DND-41 (cell line): ENCODE measurements at regions not wholly inside any gene's neighbourhood (a gene's known extent, or its start where the extent isn't known, plus 50 kb on each side); places are given as distances from the start of the nearest gene placed in this dataset.

Experiments
- ATAC-seq: fragments of 200-7000 bp; cut with Tn5 transposase; 3 replicates; pipeline ENCODE4 v1.9.1; 2021; ENCODE audit warnings: low read depth; ENCODE audit not compliant: insufficient read depth
- DNase-seq: peaks from one replicate; pipeline ENCODE4 v3.0.0-alpha.2; 2020
- H2AFZ ChIP-seq: 2 replicates; pipeline ENCODE4 v1.6.0; 2012; ENCODE audit warnings: low read depth, low read length
- H3K27ac ChIP-seq: 2 replicates; pipeline ENCODE4 v1.5.1; 2012; ENCODE audit warnings: low read length, inconsistent platforms
- H3K27me3 ChIP-seq: fragments of 200-600 bp; sonication (generic); 2 replicates; pipeline ENCODE4 v1.6.0; 2012; ENCODE audit warnings: low read length, mild to moderate bottlenecking, inconsistent platforms; ENCODE audit not compliant: insufficient read depth, poor library complexity
- H3K36me3 ChIP-seq: 2 replicates; pipeline ENCODE4 v1.5.1; 2012; ENCODE audit warnings: low read length, inconsistent platforms; ENCODE audit not compliant: insufficient read depth
- H3K4me1 ChIP-seq: 2 replicates; pipeline ENCODE4 v1.5.1; 2012; ENCODE audit warnings: mild to moderate bottlenecking, low read length; ENCODE audit not compliant: insufficient read depth
- H3K4me2 ChIP-seq: 2 replicates; pipeline ENCODE4 v1.6.0; 2012; ENCODE audit warnings: mild to moderate bottlenecking, moderate library complexity, low read length, inconsistent platforms; ENCODE audit not compliant: insufficient read depth
- H3K4me3 ChIP-seq, 2 experiments: fragments of 200-600 bp in 1 of 2; shearing (Covaris generic) in 1 of 2; 2 replicates each; pipeline ENCODE4 v1.5.1; 2012 to 2016; ENCODE audit warnings: inconsistent platforms in 2 of 2, low read length in 2 of 2, mild to moderate bottlenecking in 2 of 2, low read depth in 1 of 2, moderate library complexity in 1 of 2
- H3K79me2 ChIP-seq: 2 replicates; pipeline ENCODE4 v1.6.0; 2012; ENCODE audit warnings: low read length, inconsistent platforms; ENCODE audit not compliant: insufficient read depth
- H3K9ac ChIP-seq: 2 replicates; pipeline ENCODE4 v1.6.0; 2012; ENCODE audit warnings: low read depth, mild to moderate bottlenecking, inconsistent platforms, low read length, moderate library complexity
- H3K9me3 ChIP-seq: 2 replicates; pipeline ENCODE4 v1.5.1; 2012; ENCODE audit warnings: low read length, moderate library complexity, mild to moderate bottlenecking, inconsistent platforms; ENCODE audit not compliant: insufficient read depth, severe bottlenecking
- H4K20me1 ChIP-seq: 2 replicates; pipeline ENCODE4 v1.6.0; 2012; ENCODE audit warnings: low read length; ENCODE audit not compliant: insufficient read depth
- CTCF ChIP-seq: IDR thresholded peaks from 2 replicates; pipeline ENCODE4 v1.5.1; 2012; ENCODE audit warnings: borderline replicate concordance, low read length, moderate library complexity, mild to moderate bottlenecking; ENCODE audit not compliant: poor library complexity, severe bottlenecking; ENCODE audit errors: extremely low read depth
- EZH2 ChIP-seq: IDR thresholded peaks from 3 replicates; pipeline ENCODE4 v1.6.1; 2012; ENCODE audit warnings: borderline replicate concordance, low read depth, mild to moderate bottlenecking, moderate library complexity, low read length, inconsistent platforms; ENCODE audit not compliant: severe bottlenecking

- ATAC-seq: no peak
- no peak for DNase-seq
- H2AFZ ChIP-seq: no peak overlapping the region
- H3K9ac ChIP-seq: no peak overlapping the region
- H3K9me3 ChIP-seq: no peaks in the 10 kb centered on the region
- no peaks in the 10 kb centered on the region for H4K20me1 ChIP-seq
- no peak for TF ChIP-seq CTCF
- TF ChIP-seq EZH2: no peak
- H3K27ac ChIP-seq: no peak overlapping the region
- no peaks in the 10 kb centered on the region for H3K36me3 ChIP-seq
- H3K27me3 ChIP-seq: no peaks in the 10 kb centered on the region
- no peak overlapping the region for H3K4me2 ChIP-seq
- H3K4me1 ChIP-seq: no peaks in the 10 kb centered on the region
- no peak overlapping the region for H3K4me3 ChIP-seq
- no peaks in the 10 kb centered on the region for H3K79me2 ChIP-seq
Observed at GRCh38 chr2:126838716-126838985, 60.0 kb upstream of the TEX51 start.

- Histone ChIP-seq H4K20me1 (no peaks in the 10 kb centered on the region), H3K4me1 (no peaks in the 10 kb centered on the region), H2AFZ (no peak overlapping the region), H3K9me3 (no peaks in the 10 kb centered on the region), H3K36me3 (no peaks in the 10 kb centered on the region), H3K4me3 (no peak overlapping the region), H3K27ac (no peak overlapping the region), H3K4me2 (no peak overlapping the region), H3K9ac (no peak overlapping the region), H3K27me3 (no peaks in the 10 kb centered on the region), H3K79me2 (no peaks in the 10 kb centered on the region)
- ATAC-seq (no peak), DNase-seq (no peak)
- TF ChIP-seq CTCF (no peak), EZH2 (no peak)
Observed at GRCh38 chr2:126839796-126840195, 58.9 kb upstream of the TEX51 start.

GRCh38 chr2:126843081-126843480 lies 55.6 kb upstream of the TEX51 start:
- Histone ChIP-seq H3K4me1 (no peaks in the 10 kb centered on the region), H3K27ac (no peak overlapping the region), H3K4me3 (no peak overlapping the region), H3K36me3 (no peaks in the 10 kb centered on the region), H3K9me3 (no peaks in the 10 kb centered on the region), H2AFZ (no peak overlapping the region), H3K79me2 (no peaks in the 10 kb centered on the region), H3K9ac (no peak overlapping the region), H3K4me2 (no peak overlapping the region), H4K20me1 (no peaks in the 10 kb centered on the region), H3K27me3 (peaks cover 3% of the 10 kb centered on the region)
- TF ChIP-seq CTCF (no peak), EZH2 (no peak)
- no peak for DNase-seq
- ATAC-seq: no peak

GRCh38 chr2:126846241-126846640 lies 52.4 kb upstream of the TEX51 start:
- no peak overlapping the region for H3K27ac ChIP-seq
- H3K9ac ChIP-seq: no peak overlapping the region
- H3K4me3 ChIP-seq: no peak overlapping the region
- DNase-seq (no peak), ATAC-seq (no peak)
- no peaks in the 10 kb centered on the region for H3K79me2 ChIP-seq
- no peak overlapping the region for H2AFZ ChIP-seq
- TF ChIP-seq CTCF: no peak
- no peaks in the 10 kb centered on the region for H3K9me3 ChIP-seq
- no peaks in the 10 kb centered on the region for H3K36me3 ChIP-seq
- peaks cover 9% of the 10 kb centered on the region for H3K27me3 ChIP-seq
- H4K20me1 ChIP-seq: no peaks in the 10 kb centered on the region
- no peaks in the 10 kb centered on the region for H3K4me1 ChIP-seq
- no peak overlapping the region for H3K4me2 ChIP-seq
